ENCODE measurements at regions not wholly inside any gene's neighbourhood (a gene's known extent, or its start where the extent isn't known, plus 50 kb on each side); places are given as distances from the start of the nearest gene placed in this dataset.
"Not testable (repeated sequence)": the region's sequence is repeated elsewhere in the genome, so short reads cannot be mapped to it uniquely, and the experiment has no call there.

GRCh38 chr21:7837315-7837714 is 2684.1 kb upstream of the TPTE start:
- not testable (repeated sequence) for DNase-seq

- DNase-seq = not testable (repeated sequence)
Observed at GRCh38 chr21:7853426-7853825, 2668.0 kb upstream of the TPTE start.

GRCh38 chr21:7853836-7854235 is 2667.5 kb upstream of the TPTE start:
- not testable (repeated sequence) for DNase-seq

Data from activated T-cell treated with anti-CD3 and anti-CD28 coated beads, Interleukin-2, amount 50 U/mL, for 48 hours (primary cell).